Activated naive CD8-positive, alpha-beta T cell (primary cell): ENCODE measurements at regions not wholly inside any gene's neighbourhood (a gene's known extent, or its start where the extent isn't known, plus 50 kb on each side); places are given as distances from the start of the nearest gene placed in this dataset.
"Not testable (repeated sequence)": the region's sequence is repeated elsewhere in the genome, so short reads cannot be mapped to it uniquely, and the experiment has no call there.

Experiments used
- H3K27ac Mint-ChIP-seq: one replicate; pipeline ENCODE4 v1.8.0; 2021; ENCODE audit warnings: mixed read lengths
- H3K27me3 Mint-ChIP-seq: one replicate; pipeline ENCODE4 v1.8.0; 2021; ENCODE audit warnings: mixed read lengths
- H3K36me3 Mint-ChIP-seq: one replicate; pipeline ENCODE4 v1.8.0; 2021; ENCODE audit warnings: mixed read lengths
- H3K4me1 Mint-ChIP-seq: one replicate; pipeline ENCODE4 v1.8.0; 2021; ENCODE audit warnings: low read depth, mixed read lengths
- H3K4me3 Mint-ChIP-seq: one replicate; pipeline ENCODE4 v1.8.0; 2021; ENCODE audit warnings: mild to moderate bottlenecking, mixed read lengths
- H3K9me3 Mint-ChIP-seq: one replicate; pipeline ENCODE4 v1.8.0; 2021; ENCODE audit warnings: low read depth, mixed read lengths

- H3K4me1 Mint-ChIP-seq = no peaks in the 10 kb centered on the region
- no peaks in the 10 kb centered on the region for H3K9me3 Mint-ChIP-seq
- H3K36me3 Mint-ChIP-seq = no peaks in the 10 kb centered on the region
- H3K27ac Mint-ChIP-seq = no peak overlapping the region
- H3K27me3 Mint-ChIP-seq = peaks cover 7% of the 10 kb centered on the region
- H3K4me3 Mint-ChIP-seq = no peak overlapping the region
These were observed 170.5 kb downstream of the PTPRU start for GRCh38 chr1:29406814-29407213.

- not testable (repeated sequence) for H3K36me3 Mint-ChIP-seq, H3K4me1 Mint-ChIP-seq, H3K9me3 Mint-ChIP-seq, H3K27me3 Mint-ChIP-seq, H3K27ac Mint-ChIP-seq, H3K4me3 Mint-ChIP-seq
These were observed 163.9 kb downstream of the PTPRU start for GRCh38 chr1:29400203-29400602.

- H3K27me3 Mint-ChIP-seq = peaks cover 4% of the 10 kb centered on the region
- H3K4me1 Mint-ChIP-seq = no peaks in the 10 kb centered on the region
- no peaks in the 10 kb centered on the region for H3K36me3 Mint-ChIP-seq
- no peak overlapping the region for H3K27ac Mint-ChIP-seq
- peaks cover 7% of the 10 kb centered on the region for H3K9me3 Mint-ChIP-seq
- no peak overlapping the region for H3K4me3 Mint-ChIP-seq
These were observed 163.1 kb downstream of the PTPRU start for GRCh38 chr1:29399465-29399864.

- Mint-ChIP-seq H3K4me3 (no peak overlapping the region), H3K27ac (no peak overlapping the region), H3K9me3 (peaks cover 7% of the 10 kb centered on the region), H3K4me1 (no peaks in the 10 kb centered on the region), H3K36me3 (no peaks in the 10 kb centered on the region), H3K27me3 (peaks cover 2% of the 10 kb centered on the region)
These were observed 162.1 kb downstream of the PTPRU start for GRCh38 chr1:29398431-29398830.

GRCh38 chr1:29397981-29398380, 161.7 kb downstream of the PTPRU start:
- no peaks in the 10 kb centered on the region for H3K4me1 Mint-ChIP-seq
- peaks cover 4% of the 10 kb centered on the region for H3K27me3 Mint-ChIP-seq
- peaks cover 7% of the 10 kb centered on the region for H3K9me3 Mint-ChIP-seq
- no peak overlapping the region for H3K4me3 Mint-ChIP-seq
- H3K27ac Mint-ChIP-seq = no peak overlapping the region
- no peaks in the 10 kb centered on the region for H3K36me3 Mint-ChIP-seq

GRCh38 chr1:29397256-29397590, 160.9 kb downstream of the PTPRU start:
- H3K27ac Mint-ChIP-seq = no peak overlapping the region

GRCh38 chr1:29396438-29397255, 160.3 kb downstream of the PTPRU start:
- Mint-ChIP-seq H3K9me3 (peaks cover 7% of the 10 kb centered on the region), H3K27me3 (peaks cover 5% of the 10 kb centered on the region), H3K4me3 (no peak overlapping the region), H3K4me1 (no peaks in the 10 kb centered on the region), H3K36me3 (no peaks in the 10 kb centered on the region), H3K27ac (no peak overlapping the region)

More at GRCh38 chr1:29397256-29397590, 160.9 kb downstream of the PTPRU start:
- peaks cover 7% of the 10 kb centered on the region for H3K9me3 Mint-ChIP-seq
- H3K27me3 Mint-ChIP-seq = peaks cover 4% of the 10 kb centered on the region
- H3K4me1 Mint-ChIP-seq = no peaks in the 10 kb centered on the region
- H3K4me3 Mint-ChIP-seq = no peak overlapping the region
- H3K36me3 Mint-ChIP-seq = no peaks in the 10 kb centered on the region

- Mint-ChIP-seq H3K36me3 (no peaks in the 10 kb centered on the region), H3K4me1 (no peaks in the 10 kb centered on the region), H3K4me3 (no peak overlapping the region), H3K27ac (no peak overlapping the region), H3K9me3 (peaks cover 4% of the 10 kb centered on the region), H3K27me3 (peaks cover 5% of the 10 kb centered on the region)
These were observed 159.6 kb downstream of the PTPRU start for GRCh38 chr1:29395736-29396437.

GRCh38 chr1:29394521-29395225, 158.4 kb downstream of the PTPRU start:
- Mint-ChIP-seq H3K27ac (no peak overlapping the region), H3K27me3 (peaks cover 11% of the 10 kb centered on the region), H3K36me3 (no peaks in the 10 kb centered on the region), H3K4me1 (no peaks in the 10 kb centered on the region), H3K9me3 (peaks cover 3% of the 10 kb centered on the region), H3K4me3 (no peak overlapping the region)

- H3K27me3 Mint-ChIP-seq = peaks cover 15% of the 10 kb centered on the region
- H3K27ac Mint-ChIP-seq = no peak overlapping the region
- no peaks in the 10 kb centered on the region for H3K9me3 Mint-ChIP-seq
- no peaks in the 10 kb centered on the region for H3K4me1 Mint-ChIP-seq
- H3K4me3 Mint-ChIP-seq = no peak overlapping the region
- H3K36me3 Mint-ChIP-seq = no peaks in the 10 kb centered on the region
These were observed 157.1 kb downstream of the PTPRU start for GRCh38 chr1:29393451-29393826.

GRCh38 chr1:29392486-29393450, 156.4 kb downstream of the PTPRU start:
- no peak overlapping the region for H3K27ac Mint-ChIP-seq
- no peaks in the 10 kb centered on the region for H3K9me3 Mint-ChIP-seq
- H3K4me1 Mint-ChIP-seq = no peaks in the 10 kb centered on the region
- peaks cover 22% of the 10 kb centered on the region for H3K27me3 Mint-ChIP-seq
- no peak overlapping the region for H3K4me3 Mint-ChIP-seq
- no peaks in the 10 kb centered on the region for H3K36me3 Mint-ChIP-seq

- H3K27ac Mint-ChIP-seq = no peak overlapping the region
- H3K4me1 Mint-ChIP-seq = no peaks in the 10 kb centered on the region
- no peak overlapping the region for H3K4me3 Mint-ChIP-seq
- no peaks in the 10 kb centered on the region for H3K9me3 Mint-ChIP-seq
- peaks cover 26% of the 10 kb centered on the region for H3K27me3 Mint-ChIP-seq
- H3K36me3 Mint-ChIP-seq = no peaks in the 10 kb centered on the region
These were observed 155.7 kb downstream of the PTPRU start for GRCh38 chr1:29392036-29392435.

GRCh38 chr1:29391362-29391880, 155.1 kb downstream of the PTPRU start:
- no peak overlapping the region for H3K4me3 Mint-ChIP-seq
- no peaks in the 10 kb centered on the region for H3K9me3 Mint-ChIP-seq
- H3K4me1 Mint-ChIP-seq = no peaks in the 10 kb centered on the region
- no peaks in the 10 kb centered on the region for H3K36me3 Mint-ChIP-seq
- no peak overlapping the region for H3K27ac Mint-ChIP-seq
- peaks cover 24% of the 10 kb centered on the region for H3K27me3 Mint-ChIP-seq
